Stimulated activated naive CD4-positive, alpha-beta T cell treated with Interleukin-2 at 50 U/mL for 16 hours (primary cell): ENCODE measurements at regions not wholly inside any gene's neighbourhood (a gene's known extent, or its start where the extent isn't known, plus 50 kb on each side); places are given as distances from the start of the nearest gene placed in this dataset.

ENCODE experiments used
- DNase-seq: peaks from one replicate; lab custom pipeline; 2025; lab: John Stamatoyannopoulos, UW

GRCh38 chr6:43917878-43918382, 147.9 kb downstream of the VEGFA start:
- no peak for DNase-seq

DNA sequence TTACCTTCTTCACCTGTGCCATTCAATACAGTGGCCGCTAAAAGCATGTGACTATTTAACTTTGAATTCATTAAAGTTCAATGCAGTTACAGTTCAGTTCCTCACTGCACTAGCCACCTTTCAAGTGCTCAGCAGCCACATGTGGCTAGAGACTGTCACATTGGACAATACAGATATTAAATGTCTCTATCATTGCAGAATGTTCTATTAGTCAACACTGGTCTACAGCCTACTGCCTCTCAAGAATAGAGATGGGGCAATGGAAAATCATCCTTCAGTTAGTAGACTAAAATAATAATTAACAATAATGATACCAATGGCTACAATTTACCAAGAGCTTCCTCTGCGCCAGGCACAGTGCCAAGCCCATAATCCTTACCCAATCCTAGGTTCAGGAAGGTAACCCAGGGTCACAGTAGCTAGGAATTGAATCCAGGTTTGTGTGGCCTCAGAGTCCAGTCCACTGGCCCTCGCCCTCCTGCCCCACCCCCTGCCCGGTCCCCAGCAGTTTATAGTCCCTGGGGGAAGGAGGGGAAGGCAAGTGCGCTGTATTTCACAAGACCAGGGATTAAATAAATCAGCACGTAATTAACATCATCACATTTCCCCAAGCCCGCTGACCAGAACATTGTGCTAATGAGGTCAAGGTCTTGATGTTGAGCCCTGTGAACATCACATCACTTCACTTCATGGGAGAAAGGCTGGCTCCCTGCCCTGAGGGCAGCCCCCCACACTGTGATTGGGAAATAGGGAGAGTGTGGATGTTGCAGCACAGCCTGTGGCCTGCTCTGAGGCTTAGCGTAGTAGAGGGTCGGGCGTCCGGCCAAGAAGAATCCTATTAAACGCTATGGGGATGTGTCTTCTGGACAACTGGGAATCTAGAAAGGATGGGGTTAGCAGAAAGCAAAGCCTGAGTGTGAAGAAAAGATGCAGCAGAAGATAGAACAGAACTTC, 147.2 kb downstream of the VEGFA start:
- DNase-seq: no peak

DNA sequence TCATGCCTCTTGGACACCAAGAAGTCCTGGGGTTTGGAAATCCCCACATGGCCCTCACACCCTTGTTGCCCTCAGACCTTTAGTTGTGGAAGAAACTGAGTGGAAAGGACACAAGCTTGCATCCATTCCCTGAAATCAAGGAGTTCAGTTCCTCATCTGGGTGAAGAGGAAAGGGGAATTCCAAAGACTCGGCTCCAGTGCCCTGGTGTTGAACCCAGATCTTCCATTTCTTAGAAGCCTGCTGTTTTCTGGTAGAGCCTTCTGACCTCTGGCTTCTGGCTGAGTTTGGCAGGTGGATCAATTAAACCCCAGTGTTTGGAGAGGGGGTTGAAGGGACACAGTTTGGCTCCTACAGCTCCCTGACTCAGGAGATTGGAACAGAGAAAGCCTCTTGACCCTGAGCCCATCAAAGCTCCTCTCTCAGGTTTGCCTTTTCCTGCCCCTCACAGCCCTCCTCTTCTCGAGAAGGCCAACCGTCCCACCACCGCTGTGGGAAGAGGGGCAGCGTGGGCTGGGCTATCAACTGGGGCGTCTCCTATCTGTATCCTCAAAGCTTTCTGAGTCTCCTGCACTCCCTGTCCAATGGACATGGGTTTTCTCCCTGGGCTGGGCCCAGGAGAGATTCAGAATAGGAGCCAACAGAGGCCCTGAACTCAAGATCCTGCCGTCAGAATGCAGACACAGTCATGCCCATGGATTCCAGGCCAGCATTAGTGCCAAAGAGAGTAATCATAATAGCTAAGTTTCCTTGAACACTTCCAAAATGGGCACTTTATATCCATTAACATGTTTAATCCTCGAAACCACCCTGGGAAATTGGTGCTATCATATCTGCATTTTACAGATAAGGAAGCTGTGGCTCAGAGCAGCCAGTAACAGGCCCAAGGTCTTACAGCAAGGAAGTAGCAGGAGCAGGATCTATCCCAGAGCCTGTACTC, 146.2 kb downstream of the VEGFA start:
- DNase-seq: no peak

DNA sequence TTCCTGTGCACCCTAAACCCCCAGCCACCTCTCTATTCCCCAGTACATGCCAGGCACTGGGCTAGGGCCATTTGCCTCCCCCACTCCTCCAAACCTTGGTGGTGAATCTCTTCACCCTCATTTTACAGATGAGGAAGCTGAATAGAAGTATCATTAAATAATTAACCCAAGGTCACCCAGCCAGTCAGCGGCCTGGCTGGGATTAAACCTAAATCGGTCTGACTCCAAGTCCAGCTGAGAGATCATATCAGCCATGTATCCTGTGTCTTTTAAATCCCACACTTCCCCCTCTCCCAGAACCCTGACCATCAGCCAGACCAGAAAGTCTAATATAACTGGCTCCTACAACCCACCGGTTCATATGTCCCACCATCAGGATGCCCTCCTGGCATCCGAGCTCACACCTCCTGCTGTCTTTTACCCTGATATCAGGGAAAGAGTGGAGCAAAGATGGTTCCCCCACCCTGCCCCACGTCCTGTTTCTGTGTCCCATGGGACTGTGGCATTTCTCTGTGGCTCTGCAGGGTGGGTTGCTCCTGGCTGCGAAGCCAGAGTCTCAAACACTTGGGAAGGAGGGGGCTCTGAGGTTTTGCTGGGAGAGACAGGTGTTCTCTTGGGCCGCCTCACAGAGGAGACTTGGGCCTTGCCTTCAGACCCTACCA, 145.3 kb downstream of the VEGFA start:
- DNase-seq: no peak

DNA sequence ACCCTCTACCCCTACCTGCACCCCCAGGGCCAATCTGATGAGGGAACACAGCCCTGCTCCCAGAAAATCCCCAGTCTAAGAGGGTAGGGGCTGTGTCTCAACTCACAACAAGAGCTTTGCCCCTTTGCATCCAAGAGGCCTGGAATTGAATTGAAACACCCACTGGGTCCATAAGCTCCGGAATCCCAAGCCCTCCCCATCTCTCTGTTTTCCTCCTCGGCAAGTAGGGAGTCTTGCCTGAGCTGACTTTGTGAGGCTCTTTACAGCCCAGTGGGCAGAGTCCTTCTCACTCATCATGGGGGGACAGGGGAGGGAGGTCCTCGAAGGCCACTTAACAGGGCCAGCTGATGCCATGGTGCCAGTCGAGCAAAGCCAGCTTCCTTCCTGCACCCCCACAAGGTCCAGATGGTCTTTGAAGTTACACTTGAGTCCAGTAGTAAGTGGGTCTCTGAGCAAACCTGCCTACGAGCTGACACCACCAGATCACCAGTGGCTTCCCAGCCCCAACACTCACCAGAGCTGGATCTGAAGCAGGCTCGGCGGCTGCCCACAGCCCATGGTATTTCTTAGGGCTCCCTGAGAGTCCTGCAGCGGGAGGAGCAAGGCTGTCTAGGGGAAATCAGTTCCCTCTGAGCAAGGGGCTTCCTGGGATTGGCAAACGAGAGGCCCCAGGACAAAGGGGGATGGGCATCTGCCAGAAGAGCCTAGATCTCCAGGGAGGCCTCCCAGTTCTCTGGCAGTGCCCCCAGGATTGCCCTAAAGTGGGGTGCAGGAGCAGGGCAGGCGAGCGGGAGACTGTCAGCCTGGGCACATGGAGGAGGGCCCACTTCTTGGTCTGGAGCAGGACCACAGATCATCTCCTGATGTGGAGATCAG, 144.5 kb downstream of the VEGFA start:
- no peak for DNase-seq

GRCh38 chr6:43913375-43914271, 143.6 kb downstream of the VEGFA start:
- DNase-seq: no peak

DNA sequence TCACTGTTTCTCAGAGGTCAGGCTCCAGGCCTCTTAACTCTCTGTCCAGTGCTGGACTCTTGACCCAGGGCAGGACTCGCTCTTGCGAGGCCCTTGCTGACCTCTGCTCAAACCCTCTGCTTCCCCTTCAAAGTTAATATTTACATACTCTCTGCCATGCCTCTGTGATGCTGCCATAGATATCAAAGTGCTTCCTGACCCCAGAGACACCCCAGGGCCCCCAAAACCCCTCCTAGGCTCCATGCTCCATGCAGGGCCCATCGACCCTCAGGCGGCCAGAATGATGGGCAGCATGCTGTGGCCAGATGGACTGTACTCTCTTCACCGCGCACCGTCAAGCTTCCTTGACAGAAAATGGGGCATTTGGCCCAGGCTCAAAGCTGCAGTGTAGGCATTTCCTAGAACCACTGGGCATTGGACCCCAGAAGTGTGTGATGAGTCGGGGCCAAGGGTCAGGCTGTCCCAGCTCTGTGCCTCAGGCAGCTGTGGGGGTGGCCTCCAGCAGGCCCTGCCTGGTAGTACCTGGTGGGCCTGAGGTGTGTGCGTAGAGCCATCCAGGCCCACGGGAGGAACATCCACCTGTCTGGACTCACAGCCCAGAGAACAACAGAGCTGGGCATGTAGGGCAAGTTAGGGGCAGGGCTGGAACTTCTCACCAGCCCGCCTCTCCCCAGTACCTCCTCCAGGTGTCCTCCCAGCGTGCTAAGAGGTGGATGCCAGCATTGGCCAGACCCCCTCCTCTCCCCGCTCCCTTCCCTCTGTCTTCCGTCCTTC, 142.8 kb downstream of the VEGFA start:
- DNase-seq: no peak

DNA sequence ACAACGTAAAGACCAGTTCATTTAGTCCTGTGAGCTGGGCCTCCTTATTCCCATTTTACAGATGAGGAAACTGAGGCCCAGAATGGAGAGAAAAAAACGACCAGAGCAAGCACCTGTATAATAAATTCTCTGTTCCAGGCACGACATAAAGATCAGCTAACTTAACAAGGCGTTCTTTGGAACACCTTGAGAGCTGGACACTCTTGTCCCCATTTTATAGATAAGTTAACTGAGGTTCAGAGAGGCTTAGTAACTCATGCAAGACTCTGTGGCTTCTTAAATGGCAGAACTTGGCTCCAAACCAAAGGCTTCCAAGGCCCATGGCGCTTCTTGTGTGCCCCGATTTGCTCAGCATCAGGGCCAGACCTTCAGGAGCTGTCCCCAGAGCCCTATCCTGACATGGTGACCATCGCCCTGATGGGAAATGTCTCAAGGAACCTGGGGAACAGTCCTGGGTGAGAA, 142.1 kb downstream of the VEGFA start:
- no peak for DNase-seq

DNA sequence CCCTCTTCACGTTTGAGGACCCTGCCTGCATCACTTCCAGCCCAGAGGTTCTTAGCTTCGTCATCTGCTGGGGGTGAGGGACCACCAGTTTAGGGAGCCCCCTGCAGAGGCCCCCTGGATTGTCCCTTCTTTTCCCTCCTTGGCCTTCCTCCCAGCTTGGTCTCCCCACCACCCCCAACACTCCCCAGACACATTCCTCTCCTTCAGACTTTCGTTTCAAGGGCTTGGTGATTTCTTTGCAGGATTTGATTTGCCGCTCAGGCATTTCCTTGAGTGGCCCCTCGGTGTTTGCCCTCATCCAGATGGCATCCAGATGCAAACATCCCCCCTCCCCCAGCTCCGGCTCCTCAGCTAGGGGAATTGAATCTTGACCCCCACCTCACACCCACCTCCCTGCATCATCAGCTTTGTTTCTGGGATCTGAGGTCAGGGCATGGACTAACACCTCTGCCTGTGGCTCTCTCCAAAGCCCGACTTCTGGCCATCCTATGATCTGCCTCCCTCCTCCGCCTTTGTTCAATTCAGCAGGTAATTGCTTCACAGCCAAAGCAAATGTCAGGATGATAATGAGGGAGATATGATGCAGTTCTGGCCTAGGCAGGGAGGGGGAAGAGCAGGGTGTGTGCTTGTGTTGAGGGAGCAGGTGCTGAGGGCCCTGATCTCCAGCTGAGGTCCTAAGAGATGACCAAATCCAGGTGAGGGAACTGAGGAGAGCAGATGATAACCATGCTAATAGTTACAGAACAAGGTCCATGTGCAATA, 141.5 kb downstream of the VEGFA start:
- no peak for DNase-seq

DNA sequence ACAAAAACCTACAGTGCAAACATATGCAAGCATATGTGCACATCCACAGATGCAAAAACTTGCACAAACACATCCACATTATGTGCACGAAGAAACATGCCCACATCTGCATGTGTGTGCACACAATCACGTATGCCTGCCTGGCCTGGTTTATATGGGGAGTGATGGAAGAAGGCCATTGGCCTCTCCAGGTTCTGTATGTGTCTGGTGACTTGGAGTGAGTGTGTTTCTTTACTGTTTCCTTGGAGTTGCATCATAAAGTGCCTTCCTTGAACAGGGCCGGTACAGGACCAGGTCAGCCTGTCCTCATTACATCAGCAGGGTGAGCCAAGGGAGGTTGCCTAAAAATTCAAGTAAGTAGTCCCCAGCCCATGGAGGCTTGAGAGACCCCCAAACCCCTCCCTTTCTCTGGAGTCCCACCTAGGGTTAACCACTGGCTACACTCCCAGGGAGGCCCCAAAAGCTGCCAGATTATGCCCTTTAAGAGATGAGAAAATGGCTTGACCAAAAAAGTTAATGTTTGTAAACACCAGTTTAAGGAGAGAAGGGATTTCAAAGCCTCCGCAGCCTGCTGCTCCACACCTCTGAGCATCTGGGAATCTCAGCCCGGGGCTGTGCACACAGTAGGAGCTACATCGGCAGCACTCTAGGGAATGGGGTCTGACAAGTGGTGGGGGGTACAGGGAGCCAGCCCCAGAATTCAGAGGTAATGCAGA, 140.8 kb downstream of the VEGFA start:
- no peak for DNase-seq

GRCh38 chr6:43910149-43910637, 140.2 kb downstream of the VEGFA start:
- DNase-seq: no peak

- no peak for DNase-seq
Observed at GRCh38 chr6:43909474-43910148, 139.6 kb downstream of the VEGFA start.

DNA sequence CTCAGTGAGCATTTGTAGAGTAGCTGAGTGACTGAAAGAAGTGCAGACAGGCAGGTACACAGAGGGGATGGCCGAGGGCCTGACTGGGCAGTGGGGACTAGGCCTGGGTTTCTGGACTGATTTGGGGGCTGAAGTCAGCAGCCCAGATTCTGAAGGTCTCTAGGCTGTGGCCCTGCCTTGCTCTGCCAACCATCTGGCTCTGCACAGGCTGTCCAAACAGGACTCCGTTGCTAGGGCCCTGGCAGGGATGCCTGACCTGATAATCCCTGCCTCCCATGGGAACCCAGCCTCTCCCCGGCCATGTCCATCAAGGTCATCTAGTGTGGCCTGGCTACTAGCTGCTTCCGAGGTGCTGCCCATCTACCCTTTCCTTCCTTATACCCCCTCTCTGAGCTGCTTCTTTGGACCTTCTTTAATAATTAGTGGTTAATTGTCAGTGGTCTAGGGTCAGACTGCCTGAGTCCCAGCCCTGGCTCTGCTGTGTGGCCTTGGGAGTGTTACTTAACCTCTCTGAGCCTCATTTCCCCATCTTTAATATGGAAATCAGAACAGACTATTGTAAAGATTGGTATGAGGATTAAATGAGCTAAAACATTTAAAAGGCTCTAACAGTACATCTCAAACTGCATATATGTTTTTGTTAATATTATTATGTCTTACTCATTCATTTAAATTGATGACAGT, 137.9 kb downstream of the VEGFA start:
- DNase-seq: no peak

DNA sequence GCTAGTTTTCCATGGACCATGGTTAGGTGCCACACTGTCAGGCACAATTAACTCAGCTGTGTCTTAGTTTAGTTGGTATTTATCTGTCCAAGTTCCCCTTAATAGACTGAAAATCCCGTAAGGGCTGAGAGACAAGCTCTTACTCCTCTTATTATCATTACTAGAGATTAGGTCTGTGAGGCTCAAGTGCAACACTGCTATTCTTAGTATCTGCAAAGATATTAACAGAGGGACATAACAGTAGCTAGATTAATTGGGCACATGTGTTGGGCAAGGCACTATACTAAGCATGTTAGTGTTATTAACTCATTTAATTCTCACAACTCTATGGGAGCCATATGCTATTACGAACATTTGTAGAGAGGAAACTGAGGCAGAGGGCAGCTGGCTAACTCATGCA, 137.3 kb downstream of the VEGFA start:
- DNase-seq: no peak

DNA sequence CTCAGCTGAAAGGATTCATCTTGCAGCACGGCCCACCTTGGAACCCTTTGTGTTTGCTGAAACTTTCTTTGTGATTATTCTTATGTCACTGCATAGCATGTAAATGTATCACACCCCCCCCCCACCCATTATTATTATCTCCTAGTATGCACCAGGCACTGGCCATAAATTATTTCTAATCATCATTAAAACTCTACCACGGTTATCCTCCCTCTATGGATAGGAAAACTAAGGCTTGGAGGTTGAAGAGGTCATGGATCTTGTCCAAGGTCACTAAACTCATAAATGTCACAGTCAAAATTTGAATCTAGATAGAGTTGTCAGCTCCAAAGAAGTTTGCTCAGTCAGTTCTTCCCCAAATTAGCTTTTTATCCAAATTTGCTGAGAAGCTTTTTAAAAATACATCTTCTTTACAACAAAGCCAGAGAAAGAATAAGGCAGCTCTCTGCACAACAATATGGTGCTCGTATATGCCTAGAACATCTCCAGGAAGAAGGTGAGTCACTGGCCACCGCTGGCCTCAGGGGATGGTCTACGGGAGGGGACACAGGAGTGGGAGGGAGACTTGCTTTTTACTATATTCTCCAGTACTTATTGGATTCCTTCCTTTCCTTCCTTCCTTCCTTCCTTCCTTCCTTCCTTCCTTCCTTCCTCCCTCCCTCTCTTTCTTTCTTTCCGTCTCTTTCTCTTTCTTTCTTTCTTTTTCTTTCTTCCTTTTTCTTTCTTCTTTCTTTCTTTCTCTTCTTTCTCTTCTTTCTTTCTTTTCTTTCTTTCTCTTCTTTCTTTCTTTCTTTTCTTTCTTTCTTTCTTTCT, 134.5 kb downstream of the VEGFA start:
- no peak for DNase-seq
